ENCODE measurements at regions not wholly inside any gene's neighbourhood (a gene's known extent, or its start where the extent isn't known, plus 50 kb on each side); places are given as distances from the start of the nearest gene placed in this dataset.
A peak's percentile ranks its signal among the peaks of the same experiment; 100 is the strongest.
"Not testable (repeated sequence)": the region's sequence is repeated elsewhere in the genome, so short reads cannot be mapped to it uniquely, and the experiment has no call there.

DNA sequence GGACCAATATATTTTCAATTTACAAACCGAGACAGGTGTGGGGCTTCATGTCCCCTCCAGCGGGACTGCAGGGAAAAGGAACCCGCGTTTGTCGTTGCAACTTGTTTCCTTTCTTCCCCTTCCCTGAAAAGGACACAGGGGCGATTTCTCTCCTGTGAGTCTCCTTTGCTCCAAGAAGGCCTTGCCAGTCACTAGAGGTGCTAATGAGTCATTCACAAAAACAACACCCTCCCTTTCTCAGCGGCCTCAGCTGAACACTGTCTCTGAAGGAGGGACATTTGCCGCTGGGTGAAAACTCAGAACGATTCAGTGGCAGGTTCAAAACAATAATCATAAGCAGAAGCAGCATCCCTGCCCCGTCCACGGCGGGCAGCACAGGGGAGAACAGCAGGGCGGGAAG lies 302.0 kb upstream of the SOX1 start:
- H3K79me2 ChIP-seq (ENCODE audit: insufficient read depth, low read length); H3K4me3 ChIP-seq (replicated peaks in 1 of 2; ENCODE audit: low read depth in 1 of 2, low read length in 2 of 2); H3K4me1 ChIP-seq (ENCODE audit: control insufficient read depth in 1 of 2, insufficient read depth in 2 of 2, low read length in 2 of 2); H3K9ac ChIP-seq (ENCODE audit: low read length); RAD21 ChIA-PET (ENCODE audit: low non-redundant PET in 1 of 2, low total read pairs in 2 of 2, uncharacterized antibody in 2 of 2, unreplicated experiment in 2 of 2); DNase-seq (ENCODE audit: low read depth, low spot score); BruUV-seq (replicated peaks); H3K9me2 ChIP-seq (ENCODE audit: insufficient read depth); intact Hi-C loops (cut with micrococcal nuclease); H4K20me1 ChIP-seq (ENCODE audit: insufficient read depth); POLR2A ChIA-PET; H3K36me3 ChIP-seq (ENCODE audit: control insufficient read depth in 1 of 2, insufficient read depth in 2 of 2, low read length in 2 of 2); CTCF ChIA-PET; H3K9me3 ChIP-seq (ENCODE audit: control insufficient read depth in 1 of 2, insufficient read depth in 1 of 2, low read depth in 1 of 2, low read length in 2 of 2); H2AFZ ChIP-seq (ENCODE audit: low read depth, low read length, poor library complexity, severe bottlenecking); H3K27me3 ChIP-seq (ENCODE audit: insufficient read depth, low read length); H3K4me2 ChIP-seq (ENCODE audit: low read length); H3K27ac ChIP-seq (ENCODE audit: low read depth, low read length): not testable (repeated sequence)
- ATAC-seq: peak; percentile 77

DNA sequence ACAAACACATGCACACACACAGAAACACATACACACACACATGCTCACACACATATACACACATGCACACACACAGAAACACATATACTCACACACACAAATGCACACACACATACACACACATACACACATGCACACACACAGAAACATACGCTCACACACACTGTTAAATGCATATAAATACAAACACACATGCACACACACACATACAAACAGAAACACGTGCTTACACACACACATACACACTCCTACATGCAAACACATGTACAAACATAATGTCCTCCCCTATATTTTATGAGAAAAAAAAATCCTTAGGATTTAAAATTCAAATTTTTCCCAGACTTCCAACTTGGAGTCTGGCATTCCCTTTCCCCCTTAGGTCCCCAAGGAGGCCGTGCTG lies 291.2 kb upstream of the SOX1 start:
- H3K27me3 ChIP-seq (ENCODE audit: insufficient read depth, low read length); H2AFZ ChIP-seq (ENCODE audit: low read depth, low read length, poor library complexity, severe bottlenecking); H3K4me3 ChIP-seq (replicated peaks in 1 of 2; ENCODE audit: low read depth in 1 of 2, low read length in 2 of 2); H3K4me1 ChIP-seq (ENCODE audit: control insufficient read depth in 1 of 2, insufficient read depth in 2 of 2, low read length in 2 of 2); ATAC-seq; H3K79me2 ChIP-seq (ENCODE audit: insufficient read depth, low read length); BruUV-seq (replicated peaks); H3K9ac ChIP-seq (ENCODE audit: low read length); intact Hi-C loops (cut with micrococcal nuclease); H3K9me3 ChIP-seq (ENCODE audit: control insufficient read depth in 1 of 2, insufficient read depth in 1 of 2, low read depth in 1 of 2, low read length in 2 of 2); H3K36me3 ChIP-seq (ENCODE audit: control insufficient read depth in 1 of 2, insufficient read depth in 2 of 2, low read length in 2 of 2); CTCF ChIA-PET; DNase-seq (ENCODE audit: low read depth, low spot score); H4K20me1 ChIP-seq (ENCODE audit: insufficient read depth); RAD21 ChIA-PET (ENCODE audit: low non-redundant PET in 1 of 2, low total read pairs in 2 of 2, uncharacterized antibody in 2 of 2, unreplicated experiment in 2 of 2); H3K9me2 ChIP-seq (ENCODE audit: insufficient read depth); H3K4me2 ChIP-seq (ENCODE audit: low read length); POLR2A ChIA-PET; H3K27ac ChIP-seq (ENCODE audit: low read depth, low read length): not testable (repeated sequence)

- H3K9me2 ChIP-seq (ENCODE audit: insufficient read depth); H3K27ac ChIP-seq (ENCODE audit: low read depth, low read length); RAD21 ChIA-PET (ENCODE audit: low non-redundant PET in 1 of 2, low total read pairs in 2 of 2, uncharacterized antibody in 2 of 2, unreplicated experiment in 2 of 2); H4K20me1 ChIP-seq (ENCODE audit: insufficient read depth); intact Hi-C loops (cut with micrococcal nuclease); H3K9me3 ChIP-seq (ENCODE audit: control insufficient read depth in 1 of 2, insufficient read depth in 1 of 2, low read depth in 1 of 2, low read length in 2 of 2); POLR2A ChIA-PET; H3K4me3 ChIP-seq (replicated peaks in 1 of 2; ENCODE audit: low read depth in 1 of 2, low read length in 2 of 2); BruUV-seq (replicated peaks); H3K4me2 ChIP-seq (ENCODE audit: low read length); ATAC-seq; H3K27me3 ChIP-seq (ENCODE audit: insufficient read depth, low read length); H3K4me1 ChIP-seq (ENCODE audit: control insufficient read depth in 1 of 2, insufficient read depth in 2 of 2, low read length in 2 of 2); H3K79me2 ChIP-seq (ENCODE audit: insufficient read depth, low read length); DNase-seq (ENCODE audit: low read depth, low spot score); CTCF ChIA-PET; H3K36me3 ChIP-seq (ENCODE audit: control insufficient read depth in 1 of 2, insufficient read depth in 2 of 2, low read length in 2 of 2); H2AFZ ChIP-seq (ENCODE audit: low read depth, low read length, poor library complexity, severe bottlenecking); H3K9ac ChIP-seq (ENCODE audit: low read length): not testable (repeated sequence)
These were observed 289.6 kb upstream of the SOX1 start for GRCh38 chr13:111777351-111777750.

- H4K20me1 ChIP-seq (ENCODE audit: insufficient read depth); POLR2A ChIA-PET; H3K79me2 ChIP-seq (ENCODE audit: insufficient read depth, low read length); H3K27me3 ChIP-seq (ENCODE audit: insufficient read depth, low read length); H3K36me3 ChIP-seq (ENCODE audit: control insufficient read depth in 1 of 2, insufficient read depth in 2 of 2, low read length in 2 of 2); H3K4me2 ChIP-seq (ENCODE audit: low read length); intact Hi-C loops (cut with micrococcal nuclease); H3K9me3 ChIP-seq (ENCODE audit: control insufficient read depth in 1 of 2, insufficient read depth in 1 of 2, low read depth in 1 of 2, low read length in 2 of 2); H3K9me2 ChIP-seq (ENCODE audit: insufficient read depth); BruUV-seq (replicated peaks); H3K27ac ChIP-seq (ENCODE audit: low read depth, low read length); RAD21 ChIA-PET (ENCODE audit: low non-redundant PET in 1 of 2, low total read pairs in 2 of 2, uncharacterized antibody in 2 of 2, unreplicated experiment in 2 of 2); H2AFZ ChIP-seq (ENCODE audit: low read depth, low read length, poor library complexity, severe bottlenecking); H3K9ac ChIP-seq (ENCODE audit: low read length); ATAC-seq; DNase-seq (ENCODE audit: low read depth, low spot score); H3K4me1 ChIP-seq (ENCODE audit: control insufficient read depth in 1 of 2, insufficient read depth in 2 of 2, low read length in 2 of 2); H3K4me3 ChIP-seq (replicated peaks in 1 of 2; ENCODE audit: low read depth in 1 of 2, low read length in 2 of 2); CTCF ChIA-PET: not testable (repeated sequence)
These were observed 285.6 kb upstream of the SOX1 start for GRCh38 chr13:111781395-111781794.

DNA sequence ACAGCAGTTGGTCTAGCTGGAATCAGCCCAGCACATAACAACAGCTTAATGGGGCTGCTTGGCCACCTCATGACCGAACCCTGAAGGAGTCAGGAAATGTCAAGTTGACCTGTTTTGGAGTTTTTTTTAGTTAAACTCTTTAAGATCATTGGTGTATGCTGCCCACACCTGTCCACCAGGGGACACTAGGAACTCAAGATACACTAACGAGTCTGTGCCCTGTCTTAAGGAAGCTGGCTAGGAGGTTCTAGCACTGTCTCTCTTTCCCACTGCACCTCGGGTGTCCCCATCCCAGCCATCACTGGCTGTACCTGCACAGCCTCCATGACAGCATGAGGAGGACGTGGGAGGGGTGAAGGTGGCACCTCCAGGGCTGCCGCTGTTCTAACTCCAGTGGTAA lies 279.6 kb upstream of the SOX1 start:
- H3K27ac ChIP-seq (ENCODE audit: low read depth, low read length); POLR2A ChIA-PET; BruUV-seq (replicated peaks); H3K9ac ChIP-seq (ENCODE audit: low read length); H3K9me3 ChIP-seq (ENCODE audit: control insufficient read depth in 1 of 2, insufficient read depth in 1 of 2, low read depth in 1 of 2, low read length in 2 of 2); H3K4me2 ChIP-seq (ENCODE audit: low read length); H3K36me3 ChIP-seq (ENCODE audit: control insufficient read depth in 1 of 2, insufficient read depth in 2 of 2, low read length in 2 of 2); H3K4me3 ChIP-seq (replicated peaks in 1 of 2; ENCODE audit: low read depth in 1 of 2, low read length in 2 of 2); H3K4me1 ChIP-seq (ENCODE audit: control insufficient read depth in 1 of 2, insufficient read depth in 2 of 2, low read length in 2 of 2); RAD21 ChIA-PET (ENCODE audit: low non-redundant PET in 1 of 2, low total read pairs in 2 of 2, uncharacterized antibody in 2 of 2, unreplicated experiment in 2 of 2); H3K27me3 ChIP-seq (ENCODE audit: insufficient read depth, low read length); intact Hi-C loops (cut with micrococcal nuclease); CTCF ChIA-PET; H3K79me2 ChIP-seq (ENCODE audit: insufficient read depth, low read length); H4K20me1 ChIP-seq (ENCODE audit: insufficient read depth); H2AFZ ChIP-seq (ENCODE audit: low read depth, low read length, poor library complexity, severe bottlenecking); H3K9me2 ChIP-seq (ENCODE audit: insufficient read depth); DNase-seq (ENCODE audit: low read depth, low spot score): not testable (repeated sequence)
- peak; percentile 54; the same call in 1 of the 2 replicates for ATAC-seq
